ENCODE measurements at regions not wholly inside any gene's neighbourhood (a gene's known extent, or its start where the extent isn't known, plus 50 kb on each side); places are given as distances from the start of the nearest gene placed in this dataset.

- DNase-seq (ENCODE audit: low read depth in 2 of 2): no peak
Observed at GRCh38 chr2:219951099-219951498, 323.7 kb downstream of the SLC4A3 start.

GRCh38 chr2:219954331-219954730 lies 326.9 kb downstream of the SLC4A3 start:
- DNase-seq (ENCODE audit: low read depth in 2 of 2): no peak

GRCh38 chr2:219957820-219958219 lies 330.4 kb downstream of the SLC4A3 start:
- DNase-seq (ENCODE audit: low read depth in 2 of 2): no peak

- DNase-seq (ENCODE audit: low read depth in 2 of 2): no peak
Observed at GRCh38 chr2:219958941-219959340, 331.5 kb downstream of the SLC4A3 start.

- DNase-seq (ENCODE audit: low read depth in 2 of 2): no peak
Observed at GRCh38 chr2:219959471-219959870, 332.0 kb downstream of the SLC4A3 start.

- DNase-seq (ENCODE audit: low read depth in 2 of 2): no peak
Observed at GRCh38 chr2:219961947-219962498, 334.6 kb downstream of the SLC4A3 start.

DNA sequence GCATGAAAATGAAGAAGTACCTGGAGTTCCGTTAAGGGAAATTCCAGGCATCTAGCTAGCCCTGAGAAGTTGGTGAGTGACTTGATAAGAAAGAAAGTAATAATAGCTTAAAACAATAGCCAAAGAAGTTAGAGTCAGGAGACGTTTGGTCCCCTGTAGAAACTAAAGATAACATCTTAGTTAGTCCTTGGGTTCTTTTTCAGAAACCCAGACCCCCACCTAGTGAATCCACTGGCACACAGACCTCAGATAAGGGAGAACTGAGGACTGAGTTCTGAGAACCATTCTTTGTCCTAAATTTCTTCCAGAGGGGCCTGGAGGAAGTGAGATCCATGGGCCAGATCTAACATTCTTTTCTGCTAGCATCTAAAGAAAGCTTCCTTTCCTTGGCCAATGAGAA lies 335.4 kb downstream of the SLC4A3 start:
- DNase-seq (ENCODE audit: low read depth in 2 of 2): no peak

GRCh38 chr2:219965287-219966194 lies 338.1 kb downstream of the SLC4A3 start:
- no peak for DNase-seq (ENCODE audit: low read depth in 2 of 2)

DNA sequence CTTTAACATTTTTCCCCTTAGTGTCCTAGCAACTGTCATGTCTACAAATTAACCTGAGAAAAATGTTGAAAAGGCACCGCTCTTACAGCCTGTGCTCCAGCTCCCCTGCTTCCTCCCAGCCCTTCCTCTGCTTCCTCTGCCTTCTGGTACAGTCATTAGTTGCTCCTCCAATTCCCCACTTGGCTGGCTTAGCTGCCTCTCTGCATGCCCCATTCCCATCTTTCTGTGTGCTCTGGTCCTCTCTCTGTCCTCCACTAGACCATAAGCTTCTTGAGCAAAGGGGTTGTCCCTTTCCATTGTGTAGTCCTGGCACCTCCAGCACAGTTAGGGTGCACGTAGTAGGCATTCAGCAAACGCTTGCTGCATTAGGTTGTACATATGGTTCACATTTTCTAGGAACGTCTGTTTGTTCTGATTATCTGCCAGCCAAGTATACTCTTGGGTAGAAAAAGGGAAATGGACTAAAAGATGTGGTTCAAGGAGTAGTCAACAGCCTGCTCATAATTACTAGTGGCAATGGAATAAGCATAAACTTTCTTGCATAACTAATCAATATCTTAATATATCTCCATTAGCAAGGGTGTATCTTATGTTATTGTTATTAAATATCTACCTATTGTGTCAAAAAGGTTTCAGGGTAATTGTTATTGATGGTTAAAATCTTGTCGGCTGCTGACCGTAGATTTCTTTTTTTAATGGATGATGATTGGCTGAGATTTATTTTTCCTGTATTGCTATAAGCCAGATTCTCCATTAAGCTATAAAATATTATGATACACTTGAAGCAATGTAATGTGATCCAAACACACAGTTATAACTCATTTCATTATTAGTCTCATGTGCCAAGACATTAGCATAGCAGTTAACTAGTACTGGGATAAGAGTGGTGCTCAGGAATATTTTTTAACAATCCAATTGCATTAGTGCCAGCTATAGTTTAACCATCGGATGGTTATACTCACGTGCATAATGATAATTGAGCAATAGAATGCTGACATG lies 340.1 kb downstream of the SLC4A3 start:
- no peak for DNase-seq (ENCODE audit: low read depth in 2 of 2)

- DNase-seq (ENCODE audit: low read depth in 2 of 2): no peak
Observed at GRCh38 chr2:219968685-219969345, 341.4 kb downstream of the SLC4A3 start.

DNA sequence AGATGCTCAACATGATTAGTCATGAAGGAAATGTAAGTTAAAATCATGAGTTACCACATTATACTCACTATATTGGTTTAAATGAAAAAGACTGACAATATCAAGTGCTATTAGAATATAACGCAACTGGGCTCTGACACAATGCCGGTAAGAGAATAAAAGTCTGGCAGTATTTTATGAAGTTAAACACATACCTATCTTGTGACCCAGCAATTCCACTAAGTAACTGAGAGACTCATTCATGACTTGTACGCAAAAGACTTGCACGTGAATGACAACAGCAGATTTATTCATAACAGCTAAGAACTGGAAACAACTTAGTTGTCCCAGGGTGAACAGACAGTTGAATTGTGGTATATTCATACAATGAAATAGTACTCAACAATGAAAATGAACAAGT lies 342.1 kb downstream of the SLC4A3 start:
- DNase-seq (ENCODE audit: low read depth in 2 of 2): no peak

DNA sequence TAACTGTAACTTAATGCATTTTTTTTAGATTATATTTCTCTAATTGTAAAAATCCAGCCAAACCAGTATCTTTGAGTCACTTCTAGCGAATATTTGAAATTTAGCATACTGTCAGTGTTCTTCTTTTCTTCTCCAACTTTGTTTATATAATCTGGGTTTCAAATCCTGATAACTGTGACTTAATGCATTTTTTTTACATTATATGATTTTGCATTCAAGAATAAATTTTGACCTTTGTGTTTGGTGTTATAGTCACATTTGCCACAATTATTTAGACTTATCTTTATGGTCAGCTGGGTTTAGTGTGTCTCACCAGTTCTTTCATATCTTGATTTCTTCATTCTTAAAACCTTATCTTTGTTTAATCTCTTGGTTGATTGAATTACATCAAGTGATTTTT lies 345.7 kb downstream of the SLC4A3 start:
- DNase-seq (ENCODE audit: low read depth in 2 of 2): no peak

DNA sequence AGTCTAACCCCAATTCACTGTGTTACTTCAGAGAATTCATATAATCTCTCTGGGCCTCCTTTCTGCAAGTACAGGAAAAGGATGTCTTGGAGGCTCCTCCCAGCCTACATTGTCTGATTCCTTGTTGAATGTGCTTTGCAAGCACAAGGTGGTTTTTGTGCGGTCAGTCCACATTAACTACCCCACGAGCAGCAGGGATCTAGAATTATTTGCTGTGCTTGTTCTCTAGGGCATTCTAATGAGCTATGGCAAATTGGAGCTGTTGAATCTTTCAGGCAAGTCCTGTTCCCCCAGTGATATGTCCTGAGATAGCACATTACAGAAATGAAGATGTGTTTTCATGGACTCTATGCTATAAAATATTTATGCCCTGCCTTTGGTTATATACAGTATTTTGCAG lies 349.4 kb downstream of the SLC4A3 start:
- no peak for DNase-seq (ENCODE audit: low read depth in 2 of 2)

- no peak for DNase-seq (ENCODE audit: low read depth in 2 of 2)
Observed at GRCh38 chr2:219980638-219981037, 353.2 kb downstream of the SLC4A3 start.

DNA sequence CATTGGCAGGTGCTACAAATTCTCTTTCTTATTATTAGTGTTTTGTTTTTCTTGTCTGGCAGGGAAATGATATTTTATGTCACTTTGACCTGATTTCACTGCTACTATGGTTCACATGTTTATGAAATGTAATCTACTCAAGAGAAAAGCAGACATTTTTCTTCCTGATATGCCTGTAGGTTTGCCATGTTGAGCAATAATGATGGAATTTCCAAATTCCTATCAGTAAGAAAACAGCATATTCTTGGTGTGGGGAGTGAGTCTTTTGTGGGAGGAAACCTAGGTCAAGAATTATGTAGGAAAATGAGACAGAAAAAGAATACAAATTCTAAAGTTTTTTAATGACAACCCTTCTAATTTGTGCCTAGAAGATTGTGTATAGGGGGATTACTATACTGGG lies 356.4 kb downstream of the SLC4A3 start:
- DNase-seq (ENCODE audit: low read depth in 2 of 2): no peak

GRCh38 chr2:219985017-219985416 lies 357.6 kb downstream of the SLC4A3 start:
- no peak for DNase-seq (ENCODE audit: low read depth in 2 of 2)

DNA sequence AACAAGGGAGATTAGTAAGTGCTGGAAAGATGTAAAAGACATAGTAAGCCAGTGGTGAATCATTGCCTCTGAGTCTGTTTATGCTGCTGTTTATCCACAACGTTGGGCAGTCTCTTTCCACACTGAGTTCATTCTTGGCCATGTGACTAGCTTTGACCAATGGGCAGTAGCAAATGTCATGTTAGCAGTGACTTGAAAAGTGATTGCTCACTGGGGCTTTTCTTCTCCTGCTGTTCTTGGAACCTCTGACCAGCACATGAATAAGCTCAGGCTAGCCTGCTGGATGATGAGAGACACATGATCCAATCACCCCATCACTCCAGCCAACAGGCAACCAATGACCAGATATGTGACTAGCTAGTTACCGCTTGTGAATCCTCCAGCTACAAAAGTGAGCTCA lies 360.4 kb downstream of the SLC4A3 start:
- DNase-seq (ENCODE audit: low read depth in 2 of 2): no peak

DNA sequence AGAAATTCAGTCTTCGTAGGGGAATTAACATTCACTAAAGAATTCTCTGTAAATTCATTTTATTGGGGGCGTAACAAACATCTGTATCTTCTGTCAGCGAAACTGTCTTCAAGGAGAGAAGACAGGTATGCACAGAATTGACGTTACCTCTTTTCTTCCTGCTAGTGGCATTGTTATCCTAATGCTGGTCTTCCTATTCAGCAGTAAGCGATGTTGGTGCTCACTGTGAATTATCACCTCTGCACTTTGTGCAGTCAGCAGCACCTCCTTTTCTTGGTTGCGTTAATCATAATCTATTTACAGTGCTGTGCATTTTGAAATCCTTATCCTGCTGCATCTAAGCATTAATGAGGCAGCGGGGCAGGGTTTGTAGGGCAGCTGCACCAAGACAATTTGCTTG lies 362.3 kb downstream of the SLC4A3 start:
- no peak for DNase-seq (ENCODE audit: low read depth in 2 of 2)

GRCh38 chr2:219991116-219991515 lies 363.7 kb downstream of the SLC4A3 start:
- DNase-seq (ENCODE audit: low read depth in 2 of 2): no peak

- DNase-seq (ENCODE audit: low read depth in 2 of 2): no peak
Observed at GRCh38 chr2:219995399-219995798, 368.0 kb downstream of the SLC4A3 start.

GRCh38 chr2:219995991-219996765 lies 368.7 kb downstream of the SLC4A3 start:
- no peak for DNase-seq (ENCODE audit: low read depth in 2 of 2)
